GM18499 (cell line): ENCODE measurements at regions not wholly inside any gene's neighbourhood (a gene's known extent, or its start where the extent isn't known, plus 50 kb on each side); places are given as distances from the start of the nearest gene placed in this dataset.

ENCODE experiments used
- ATAC-seq: cut with Tn5 transposase; IDR thresholded peaks from one replicate; pipeline ENCODE4 v1.9.1; 2021; ENCODE audit warnings: moderate number of reproducible peaks; ENCODE audit not compliant: insufficient read depth, unreplicated experiment

- no peak for ATAC-seq
These were observed 555.6 kb downstream of the EPHA4 start for GRCh38 chr2:221016551-221016950.

- no peak for ATAC-seq
These were observed 553.8 kb downstream of the EPHA4 start for GRCh38 chr2:221018262-221018661.

- no peak for ATAC-seq
These were observed 552.4 kb downstream of the EPHA4 start for GRCh38 chr2:221019668-221020067.

- no peak for ATAC-seq
These were observed 549.5 kb downstream of the EPHA4 start for GRCh38 chr2:221022554-221022953.

- no peak for ATAC-seq
These were observed 546.7 kb downstream of the EPHA4 start for GRCh38 chr2:221025398-221025797.

- ATAC-seq: no peak
These were observed 537.9 kb downstream of the EPHA4 start for GRCh38 chr2:221034026-221034701.

GRCh38 chr2:221034973-221035372 is 537.1 kb downstream of the EPHA4 start:
- no peak for ATAC-seq

- no peak for ATAC-seq
These were observed 529.2 kb downstream of the EPHA4 start for GRCh38 chr2:221042926-221043325.

- ATAC-seq: no peak
These were observed 527.3 kb downstream of the EPHA4 start for GRCh38 chr2:221044781-221045180.

- no peak for ATAC-seq
These were observed 521.9 kb downstream of the EPHA4 start for GRCh38 chr2:221050020-221050795.

GRCh38 chr2:221051162-221051561 is 520.9 kb downstream of the EPHA4 start:
- no peak for ATAC-seq

GRCh38 chr2:221060376-221060775 is 511.7 kb downstream of the EPHA4 start:
- ATAC-seq: no peak

GRCh38 chr2:221063568-221063967 is 508.5 kb downstream of the EPHA4 start:
- no peak for ATAC-seq

GRCh38 chr2:221064058-221064854 is 507.8 kb downstream of the EPHA4 start:
- ATAC-seq: no peak

- ATAC-seq: no peak
These were observed 507.2 kb downstream of the EPHA4 start for GRCh38 chr2:221064880-221065279.

- ATAC-seq: no peak
These were observed 504.0 kb downstream of the EPHA4 start for GRCh38 chr2:221068123-221068522.

- no peak for ATAC-seq
These were observed 502.0 kb downstream of the EPHA4 start for GRCh38 chr2:221070106-221070505.

- ATAC-seq: no peak
These were observed 498.6 kb downstream of the EPHA4 start for GRCh38 chr2:221073326-221074049.

GRCh38 chr2:221074238-221074637 is 497.9 kb downstream of the EPHA4 start:
- no peak for ATAC-seq

GRCh38 chr2:221075203-221075602 is 496.9 kb downstream of the EPHA4 start:
- ATAC-seq: no peak
